CD4-positive, alpha-beta T cell treated with Interleukin-2 at 100 ng/mL for 4 hours (primary cell): ENCODE measurements at regions not wholly inside any gene's neighbourhood (a gene's known extent, or its start where the extent isn't known, plus 50 kb on each side); places are given as distances from the start of the nearest gene placed in this dataset.

Source experiments
- DNase-seq: peaks from one replicate; pipeline ENCODE4 v3.0.0-alpha.2; 2020; ENCODE audit warnings: low spot score

DNA sequence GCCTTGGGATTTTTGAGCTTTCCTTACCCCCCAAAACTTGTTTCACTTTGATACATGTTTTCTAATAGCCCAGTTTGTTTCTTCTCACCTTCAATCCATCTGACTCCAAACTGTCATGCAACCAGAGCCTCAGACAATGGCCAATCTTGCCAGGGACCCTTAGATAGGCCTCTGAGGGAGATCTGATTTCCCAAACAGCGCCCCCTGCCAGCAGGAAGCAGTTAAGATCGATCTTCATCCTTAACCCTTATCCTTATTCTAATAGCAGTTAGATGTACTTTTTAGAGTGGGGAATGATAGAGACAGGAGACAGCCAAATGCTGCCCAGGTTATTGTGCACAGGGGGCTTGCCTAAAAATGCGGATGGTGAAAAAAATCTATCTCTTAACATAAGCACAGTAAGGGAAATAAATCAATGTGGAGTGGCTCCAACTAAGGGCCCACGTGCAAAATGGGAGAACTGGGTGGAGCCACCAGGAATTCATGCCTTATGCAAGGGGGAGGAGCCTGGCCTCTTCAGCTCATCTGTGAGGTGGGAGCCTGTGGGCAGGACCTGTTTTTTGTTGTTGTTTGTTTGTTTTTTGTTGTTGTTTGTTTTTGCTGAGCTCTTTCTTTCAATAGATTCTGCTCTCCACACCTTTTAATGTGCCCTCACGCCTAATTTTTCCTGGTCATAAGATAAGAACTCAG is 833.6 kb upstream of the AGA start:
- no peak for DNase-seq

DNA sequence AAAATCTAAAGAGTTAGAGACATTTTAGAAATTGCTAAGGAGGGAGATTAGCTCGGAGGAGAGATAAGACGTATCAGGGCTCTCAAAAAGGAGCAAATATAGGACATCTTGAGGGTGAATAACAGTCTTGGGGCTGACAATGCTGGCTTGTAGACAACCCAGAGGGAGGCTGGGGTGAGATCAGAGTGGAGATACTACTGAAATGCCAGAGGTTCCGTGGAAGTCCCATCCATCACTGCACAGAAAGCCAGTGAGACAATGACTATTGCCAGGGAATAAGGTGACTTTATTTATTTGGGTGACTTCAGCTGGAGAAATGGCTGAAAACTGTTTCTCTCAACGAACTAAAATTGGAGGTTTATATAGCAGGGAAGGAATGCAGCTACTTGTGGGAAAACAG is 838.1 kb upstream of the AGA start:
- no peak for DNase-seq

DNA sequence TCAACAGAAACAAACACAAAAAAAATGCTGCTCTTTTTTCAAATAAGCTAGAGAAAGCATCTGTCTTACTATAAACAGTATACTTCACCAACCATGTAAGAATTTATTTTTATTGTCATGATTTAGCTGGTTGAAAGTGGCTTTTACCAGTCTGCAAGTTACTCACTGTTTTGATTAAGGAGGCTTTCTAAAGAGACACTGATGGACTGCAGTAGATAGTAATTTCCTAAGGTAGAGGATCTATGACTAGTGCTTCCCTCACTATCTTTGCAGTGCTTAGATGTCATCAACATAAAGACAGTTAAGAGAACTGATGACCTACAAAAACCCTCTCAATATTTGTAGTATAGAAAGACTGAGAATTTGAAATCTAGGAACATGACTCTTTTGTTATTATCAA is 846.2 kb upstream of the AGA start:
- DNase-seq: no peak

DNA sequence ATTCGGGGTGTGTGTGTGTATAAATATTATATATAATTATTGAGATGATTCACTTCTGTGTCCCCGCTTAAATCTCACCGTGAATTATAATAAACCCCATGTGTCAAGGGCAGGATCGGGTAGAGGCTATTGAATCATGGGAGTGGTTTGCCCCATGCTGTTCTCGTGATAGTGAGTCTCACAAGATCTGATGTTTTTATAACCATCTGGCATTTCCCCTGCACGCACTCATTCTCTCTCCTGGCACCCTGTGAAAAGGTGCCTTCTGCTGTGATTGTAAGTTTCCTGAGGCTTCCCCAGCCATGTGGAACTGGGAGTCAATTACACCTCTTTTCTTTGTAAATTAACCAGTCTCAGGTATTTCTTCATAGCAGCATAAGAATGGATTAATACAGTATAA is 851.4 kb upstream of the AGA start:
- DNase-seq: no peak

DNA sequence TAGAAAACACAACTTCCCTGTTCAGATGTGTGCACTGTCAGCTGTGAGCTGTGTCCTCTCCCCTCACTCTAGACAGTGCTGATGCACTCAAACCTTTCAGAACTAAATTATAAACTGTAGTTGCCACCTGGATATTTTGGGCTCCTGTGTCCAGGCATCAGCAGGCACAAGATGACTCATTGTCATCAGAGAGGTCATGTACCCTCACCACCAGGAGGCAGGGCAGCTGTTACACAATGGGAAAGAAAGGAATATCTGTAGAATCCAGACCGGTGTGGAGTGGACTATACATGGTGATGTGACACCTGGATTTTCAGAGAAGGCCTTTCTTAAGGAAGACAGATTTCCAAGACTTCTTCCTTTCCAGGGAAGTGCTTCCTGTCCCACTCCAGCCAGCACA is 854.4 kb upstream of the AGA start:
- no peak for DNase-seq

DNA sequence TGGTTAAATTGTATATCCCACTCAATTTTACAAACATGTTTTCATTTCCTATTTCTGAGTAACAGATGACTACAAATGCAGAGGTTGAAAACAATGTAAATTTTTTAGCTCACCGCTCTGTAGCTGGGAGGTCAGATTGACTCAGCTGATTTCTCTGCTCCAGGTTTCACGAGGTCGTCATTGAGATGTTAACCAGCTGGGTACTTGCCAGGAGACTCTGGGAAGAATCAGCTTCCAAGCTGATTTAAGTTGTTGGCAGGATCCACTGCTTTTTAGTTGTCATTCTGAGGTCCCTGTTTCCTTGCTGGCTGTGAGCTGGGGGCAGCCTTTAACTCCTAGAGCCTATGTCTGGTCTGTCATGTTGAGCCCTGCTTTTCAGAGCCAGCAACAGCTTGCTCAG is 864.3 kb upstream of the AGA start:
- no peak for DNase-seq

DNA sequence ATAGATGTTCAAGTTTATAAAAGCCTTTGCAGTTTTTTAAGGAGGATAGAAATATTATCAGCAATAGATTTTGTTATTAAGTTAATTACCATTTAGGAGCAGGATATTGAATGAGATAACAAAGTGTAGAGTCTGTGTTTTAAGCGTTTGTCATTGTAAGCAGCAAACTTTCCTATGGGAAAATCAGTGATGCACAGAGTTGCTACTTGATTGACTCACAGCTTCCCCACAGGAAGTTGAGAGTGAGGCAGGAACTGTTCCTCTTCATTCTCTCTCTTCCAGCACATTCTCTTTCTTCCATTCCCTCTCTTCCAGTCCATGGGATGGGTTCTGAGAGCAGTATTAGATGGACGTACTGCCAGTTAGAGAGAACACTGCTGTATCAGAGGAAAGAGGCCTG is 867.7 kb upstream of the AGA start:
- DNase-seq: no peak

DNA sequence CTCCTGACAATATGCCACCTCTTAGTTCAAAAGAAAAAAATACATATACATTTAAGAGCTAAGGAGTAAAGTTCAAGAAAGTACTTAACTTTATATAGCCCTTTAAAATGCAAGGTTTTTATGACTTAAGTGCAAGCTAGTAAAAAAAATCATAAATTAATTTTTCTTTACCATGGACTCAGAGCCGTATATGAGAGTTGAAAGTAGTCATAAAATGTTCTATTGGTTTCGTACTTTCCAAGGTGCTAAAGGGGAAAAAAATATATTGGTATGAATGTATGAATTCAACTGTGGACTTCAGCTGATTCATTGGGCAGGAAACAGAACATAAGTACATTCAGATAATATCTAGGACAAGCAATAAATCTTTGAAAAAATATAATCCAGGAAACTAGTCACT is 869.8 kb upstream of the AGA start:
- no peak for DNase-seq

DNA sequence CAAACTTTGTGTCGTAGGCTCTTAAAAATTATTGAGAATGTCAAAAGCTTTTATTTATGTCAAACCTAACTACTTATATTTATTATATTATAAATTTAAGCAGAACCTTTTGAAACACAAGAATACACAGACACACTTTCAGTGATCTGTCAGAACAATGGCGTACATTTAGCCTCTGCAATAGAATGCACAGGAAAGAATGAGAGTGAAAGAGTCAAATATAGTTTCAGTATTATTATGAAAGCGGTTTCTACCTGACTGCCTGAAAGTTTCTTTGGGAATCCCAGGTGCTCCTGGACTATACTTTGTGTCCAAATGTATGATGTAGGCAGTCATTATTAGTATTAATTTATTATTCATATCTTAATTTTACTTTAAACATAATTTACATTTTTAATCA is 872.0 kb upstream of the AGA start:
- no peak for DNase-seq

DNA sequence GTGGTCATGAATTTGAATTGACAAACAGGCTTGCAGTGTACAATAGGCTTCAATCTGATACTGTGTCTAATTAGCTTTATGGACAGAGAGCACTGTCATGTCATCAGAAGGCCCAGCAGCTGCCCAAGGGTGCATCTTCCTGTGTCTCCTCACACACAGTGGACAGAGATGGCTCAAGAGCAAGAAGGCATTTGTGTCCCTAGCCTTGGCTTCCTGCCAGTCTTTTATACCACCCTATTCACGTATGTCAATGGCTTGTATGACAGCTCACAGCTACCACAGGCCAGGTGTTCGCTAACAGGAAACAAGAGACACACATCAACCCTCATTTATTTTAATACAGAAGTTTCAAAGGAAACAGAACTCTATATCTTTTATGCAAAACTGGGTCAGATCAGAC is 874.0 kb upstream of the AGA start:
- DNase-seq: no peak

DNA sequence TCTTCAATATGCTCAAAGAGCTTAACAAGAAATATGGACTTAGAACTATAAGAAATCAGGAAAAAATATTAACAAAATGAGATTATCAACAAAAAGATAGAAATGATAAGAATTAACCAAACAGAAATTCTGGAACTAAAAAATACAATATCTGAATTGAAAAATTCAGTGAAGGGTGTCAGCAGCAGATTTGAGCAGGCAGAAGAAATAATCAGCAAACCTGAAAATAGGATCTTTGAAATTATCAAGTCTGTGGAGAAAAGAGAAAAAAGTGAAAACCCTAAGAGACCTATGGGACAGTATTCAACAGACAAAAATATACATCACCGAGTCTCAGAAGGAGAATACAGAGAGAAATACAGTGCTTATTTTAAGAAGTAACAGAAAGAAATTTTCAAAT is 877.8 kb upstream of the AGA start:
- no peak for DNase-seq

DNA sequence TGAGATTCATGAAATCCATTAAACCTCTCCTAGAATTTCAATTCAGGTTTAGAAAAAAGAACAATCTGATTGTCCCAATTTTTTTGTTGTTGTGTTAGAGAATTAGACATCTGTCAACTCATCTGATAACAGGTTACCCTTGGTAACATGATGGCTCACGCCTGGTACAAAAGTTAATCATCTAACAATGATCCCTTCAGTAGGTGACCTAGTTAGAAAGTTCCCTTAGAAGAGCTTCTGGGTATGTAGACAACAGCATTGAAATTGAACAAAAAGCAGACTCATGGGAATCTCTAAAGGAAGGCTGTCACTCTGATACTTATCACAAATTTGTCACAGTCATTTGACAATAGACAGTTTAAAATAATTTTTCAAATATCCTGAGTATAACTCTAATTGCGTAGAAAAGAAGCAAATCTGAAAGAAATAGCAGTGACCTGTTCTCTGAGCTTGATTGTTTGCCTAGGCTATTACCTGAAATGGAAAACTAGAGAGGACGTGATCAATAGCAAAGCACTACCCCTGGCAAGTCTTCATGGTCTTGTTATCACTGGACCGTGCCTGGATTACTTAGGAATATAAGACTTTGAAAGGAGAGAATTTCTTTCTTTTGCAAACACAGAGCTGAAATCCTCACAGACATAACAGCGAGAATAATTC is 880.4 kb upstream of the AGA start:
- DNase-seq: no peak

DNA sequence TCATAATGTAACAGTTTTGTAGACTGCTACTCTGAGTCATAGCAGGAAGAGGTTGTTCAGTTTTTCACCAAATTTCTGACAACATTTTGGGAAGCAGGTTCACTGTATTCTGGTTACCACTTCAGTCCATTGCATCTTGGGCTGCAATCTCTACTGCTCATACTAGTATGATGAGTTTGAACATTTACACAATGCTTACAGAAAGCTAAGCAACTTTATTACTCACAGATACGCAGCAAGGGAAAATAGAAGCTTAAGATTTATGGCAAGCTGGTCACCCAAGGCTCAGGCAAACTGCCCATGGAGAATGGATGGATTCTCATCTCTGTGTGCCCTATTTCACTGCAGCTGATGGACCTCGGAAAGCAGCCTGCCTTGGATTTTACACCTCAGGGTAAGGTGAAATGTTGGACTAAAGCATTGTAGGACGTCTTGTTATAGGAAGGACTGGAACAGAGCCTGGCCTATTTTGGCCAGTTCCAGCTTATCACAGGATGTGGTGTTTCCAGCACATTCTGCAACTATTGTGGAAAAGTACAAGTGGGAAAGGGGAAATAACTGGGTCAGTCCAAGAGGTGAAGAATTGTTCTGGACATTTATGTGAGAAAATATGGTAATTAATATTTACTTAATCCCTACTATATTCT is 887.1 kb upstream of the AGA start:
- no peak for DNase-seq

DNA sequence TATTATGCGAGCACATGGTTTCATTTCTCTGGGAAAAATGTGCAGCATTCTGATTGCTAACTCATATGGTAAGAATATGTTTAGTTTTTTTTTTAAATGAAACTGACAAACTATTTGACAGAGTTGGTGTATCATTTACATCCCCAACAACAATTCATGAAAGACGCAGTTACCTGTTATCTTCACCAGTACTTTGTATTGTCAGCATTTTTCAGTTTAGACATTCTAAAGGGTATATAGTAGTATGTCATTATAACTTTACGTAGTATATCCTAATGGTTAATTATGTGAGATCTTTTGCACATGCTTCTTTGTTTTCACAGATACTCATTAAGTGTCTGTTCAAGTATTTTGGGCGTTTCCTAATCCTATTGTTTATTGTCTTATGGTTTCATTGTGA is 891.1 kb upstream of the AGA start:
- DNase-seq: no peak

DNA sequence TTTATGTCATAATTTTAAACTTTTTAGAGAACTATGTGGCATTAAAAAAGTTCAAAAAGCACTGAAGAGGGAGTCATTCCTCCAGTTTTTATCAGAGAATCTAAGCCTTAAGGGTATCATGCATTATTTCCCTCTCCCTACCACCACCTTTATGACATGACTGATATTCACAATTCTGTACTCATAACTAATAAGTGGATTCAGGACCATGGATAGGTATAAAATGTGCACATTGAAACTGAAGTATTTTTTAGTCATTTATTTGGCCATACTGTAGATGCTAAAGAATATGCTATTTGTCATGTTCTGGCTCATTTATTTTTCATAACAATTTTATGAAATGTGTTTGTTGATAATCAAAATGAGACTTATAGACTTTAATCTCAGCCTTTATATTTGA is 897.5 kb upstream of the AGA start:
- no peak for DNase-seq

DNA sequence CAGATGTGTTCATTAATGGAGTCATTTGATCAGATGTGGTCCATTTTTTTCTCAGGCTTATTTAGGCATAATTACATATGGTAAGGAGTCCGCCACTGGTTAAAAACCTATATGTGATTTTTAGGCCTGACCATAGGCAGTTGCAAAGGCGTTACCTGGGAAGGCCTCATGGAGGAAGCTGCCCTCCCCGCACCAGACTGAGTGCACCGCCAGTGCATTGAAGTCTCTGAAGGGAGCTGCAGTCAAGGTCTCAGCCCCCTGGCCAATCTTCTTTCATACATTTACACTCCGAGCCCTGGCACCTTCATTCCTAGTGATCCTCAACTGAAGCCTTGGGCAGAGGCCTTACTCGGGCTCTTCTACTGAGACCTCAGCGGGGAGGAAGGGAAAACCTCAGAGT is 898.2 kb upstream of the AGA start:
- no peak for DNase-seq

DNA sequence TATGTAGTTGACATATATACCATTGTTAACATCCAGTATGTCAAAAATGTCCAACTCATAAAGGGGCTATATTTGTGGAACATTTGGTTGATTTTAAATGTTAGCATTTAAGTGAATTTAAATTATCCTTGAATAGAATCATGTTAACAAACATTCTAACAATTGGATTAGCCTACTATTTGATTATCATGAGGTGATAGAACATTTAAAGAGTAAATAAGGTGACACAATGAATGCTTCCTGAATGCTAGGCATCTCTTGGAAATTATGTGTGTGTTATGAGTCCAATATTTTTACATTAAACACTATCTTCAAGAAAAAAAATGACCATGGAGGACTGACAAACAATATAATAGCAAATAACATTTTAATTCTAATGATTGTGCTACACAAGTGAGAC is 901.9 kb upstream of the AGA start:
- DNase-seq: no peak

DNA sequence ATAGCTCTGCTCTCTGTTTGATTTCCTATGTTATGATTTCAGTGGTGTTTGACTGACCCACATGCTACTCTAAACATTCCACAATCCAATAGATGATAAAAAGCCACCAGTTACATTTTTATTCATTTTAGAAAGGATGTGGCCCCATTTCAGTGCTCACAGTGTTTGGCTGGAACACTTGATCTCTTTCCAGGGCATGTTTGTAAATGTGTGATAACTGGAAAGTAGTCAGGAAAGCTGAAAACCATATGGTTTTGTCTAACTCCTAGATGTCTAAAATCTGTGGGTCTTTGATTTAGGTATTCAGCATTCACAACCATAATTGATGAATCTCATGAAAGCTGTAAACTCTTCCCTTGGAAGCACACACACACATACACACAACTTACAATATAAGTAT is 904.9 kb upstream of the AGA start:
- DNase-seq: no peak

DNA sequence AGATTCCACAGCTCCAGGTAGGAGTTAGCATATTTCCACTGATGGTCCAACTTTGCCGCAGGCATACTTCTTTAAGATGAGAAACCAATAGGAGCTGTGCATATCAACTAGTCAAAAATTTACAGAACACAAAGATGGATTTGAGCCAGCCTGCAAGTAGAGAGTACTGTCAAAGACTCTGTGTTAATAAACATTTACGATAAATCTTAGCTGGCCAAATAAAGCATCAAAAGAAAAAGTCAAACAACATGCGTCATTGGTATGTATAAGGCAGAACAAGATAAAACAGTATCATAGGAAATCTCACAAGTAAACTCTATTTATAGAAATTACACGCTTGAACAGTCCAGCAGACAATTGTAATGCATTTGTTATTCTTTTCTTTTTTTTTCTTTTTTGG is 907.4 kb upstream of the AGA start:
- no peak for DNase-seq

DNA sequence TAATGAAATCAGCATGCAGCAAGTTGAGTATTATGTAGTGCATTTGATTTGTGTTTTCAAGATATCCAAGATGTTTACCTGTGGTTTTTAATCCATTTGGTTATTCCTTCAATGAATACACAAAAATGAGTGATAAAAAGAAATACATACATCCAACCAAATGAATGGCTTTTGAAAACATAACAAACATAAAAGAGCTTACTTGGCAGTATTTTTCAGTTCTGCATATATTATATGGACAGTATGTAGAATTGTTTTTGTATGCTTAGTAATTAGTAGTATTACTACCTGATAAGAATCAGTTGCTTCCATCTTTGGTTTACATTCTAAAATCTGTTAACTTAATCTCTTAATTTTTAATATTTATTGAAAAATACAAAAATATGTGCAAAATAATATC is 908.9 kb upstream of the AGA start:
- DNase-seq: no peak

DNA sequence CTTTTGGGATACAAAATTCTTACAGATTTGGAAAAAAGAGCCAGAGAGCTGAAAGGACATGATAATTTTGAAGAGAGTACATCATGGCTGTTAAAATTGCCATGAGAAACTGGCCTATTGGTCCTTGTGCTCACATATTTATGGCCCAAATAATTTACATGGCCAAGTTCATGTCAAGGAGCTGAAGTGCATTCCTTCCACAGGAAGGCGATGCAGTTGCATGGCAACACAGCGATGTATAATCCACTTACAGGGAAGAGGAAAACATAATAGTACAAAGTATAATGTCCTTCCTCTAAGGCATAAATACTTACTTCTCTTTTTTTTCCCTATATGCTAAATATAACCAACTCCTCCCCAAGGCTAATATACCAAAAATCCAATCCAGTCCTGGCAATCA is 914.5 kb upstream of the AGA start:
- DNase-seq: no peak

DNA sequence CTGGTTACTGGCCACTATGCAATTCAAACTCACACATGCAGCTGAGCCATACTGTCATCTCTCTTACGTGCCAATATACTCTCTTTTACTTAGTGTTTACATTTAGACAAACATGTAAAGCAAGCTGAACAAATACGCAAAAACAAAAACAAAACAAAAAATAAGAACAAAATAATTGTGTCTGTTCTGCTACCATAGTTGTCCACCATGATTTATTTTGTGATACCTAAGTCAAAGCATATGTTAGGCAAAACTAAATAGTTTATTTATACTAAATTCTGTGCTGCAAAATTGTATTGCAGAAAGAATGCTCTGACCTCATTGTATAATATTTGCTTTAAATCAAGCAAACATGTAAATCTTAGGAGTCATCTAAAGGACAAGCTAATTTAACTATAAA is 943.2 kb upstream of the AGA start:
- no peak for DNase-seq

DNA sequence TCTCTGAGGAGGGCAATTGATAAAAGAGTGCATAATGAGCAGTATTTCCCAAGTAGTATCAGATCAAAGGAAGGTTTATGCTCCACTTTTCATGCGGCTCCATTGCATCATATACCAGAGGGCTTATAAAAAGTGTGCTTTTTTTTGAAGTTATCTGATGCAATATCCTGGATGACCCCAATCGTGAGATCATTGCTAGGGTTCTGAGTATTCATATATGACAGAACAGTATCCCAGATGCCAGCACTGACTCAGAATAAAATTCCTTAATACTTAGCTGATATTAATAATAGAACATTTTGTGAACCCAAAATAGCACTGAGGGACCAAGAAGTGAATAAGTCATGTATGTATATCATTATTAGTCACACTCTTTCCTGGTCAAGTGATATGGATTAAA is 945.5 kb upstream of the AGA start:
- DNase-seq: no peak

DNA sequence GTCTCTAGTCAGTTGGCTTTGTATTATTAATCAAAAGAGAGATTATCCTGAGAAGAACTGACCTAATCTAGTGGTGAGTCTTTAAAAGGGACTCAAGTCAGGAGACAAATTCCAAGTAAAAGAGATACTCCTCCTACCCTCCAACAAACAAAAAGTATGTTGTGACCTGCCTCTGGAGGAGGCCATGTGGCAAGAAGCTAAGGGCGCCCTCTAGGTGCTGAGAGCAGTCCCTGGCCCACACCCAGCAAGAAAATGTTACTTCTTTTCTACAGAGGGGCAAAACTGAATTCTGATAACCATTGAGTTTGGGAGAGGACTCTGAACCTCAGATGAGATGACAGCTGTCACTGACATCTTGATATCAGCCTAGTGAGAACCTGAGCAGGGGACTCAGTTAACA is 953.6 kb upstream of the AGA start:
- DNase-seq: no peak
